Natural killer cell (primary cell): ENCODE measurements at regions not wholly inside any gene's neighbourhood (a gene's known extent, or its start where the extent isn't known, plus 50 kb on each side); places are given as distances from the start of the nearest gene placed in this dataset.

Source experiments
- ATAC-seq, 3 donors: fragments of 150-1000 bp in 2 of 3; fragments of 200-7000 bp in 1 of 3; cut with Tn5 transposase; 1 replicate in 1 of 3; 2 replicates in 2 of 3; pipeline ENCODE4 v1.10.0; 2021; ENCODE audit warnings: mild to moderate bottlenecking in 2 of 3, moderate library complexity in 2 of 3
- DNase-seq, 2 donors: peaks; one replicate each; pipeline versions ENCODE4 v3.0.0 to v3.0.0-alpha.2; 2013 to 2021; ENCODE audit warnings: mixed read lengths in 1 of 2
- H3K27ac ChIP-seq: one replicate; pipeline ENCODE4 v1.5.1; 2013; ENCODE audit warnings: mild to moderate bottlenecking, low read length
- H3K27me3 ChIP-seq: one replicate; pipeline ENCODE4 v1.6.1; 2013; ENCODE audit warnings: low read length; ENCODE audit not compliant: control insufficient read depth, insufficient read depth
- H3K36me3 ChIP-seq: one replicate; pipeline ENCODE4 v1.6.1; 2013; ENCODE audit warnings: low read length; ENCODE audit not compliant: control insufficient read depth, insufficient read depth
- H3K4me1 ChIP-seq: one replicate; pipeline ENCODE4 v1.6.1; 2013; ENCODE audit warnings: low read length; ENCODE audit not compliant: control insufficient read depth, insufficient read depth
- H3K4me3 ChIP-seq: one replicate; pipeline ENCODE4 v1.5.1; 2013; ENCODE audit warnings: low read length
- H3K9me3 ChIP-seq: one replicate; pipeline ENCODE4 v1.6.1; 2013; ENCODE audit warnings: low read length; ENCODE audit not compliant: control insufficient read depth, insufficient read depth
- H3K27ac Mint-ChIP-seq, 2 donors: one replicate each; pipeline ENCODE4 v1.8.0; 2022; ENCODE audit warnings: mild to moderate bottlenecking in 2 of 2, mixed read lengths in 2 of 2, moderate library complexity in 1 of 2
- H3K27me3 Mint-ChIP-seq, 2 donors: one replicate each; pipeline ENCODE4 v1.8.0; 2022; ENCODE audit warnings: low read depth in 2 of 2, mixed read lengths in 2 of 2
- H3K36me3 Mint-ChIP-seq: one replicate; pipeline ENCODE4 v1.8.0; 2022; ENCODE audit warnings: mixed read lengths
- H3K4me1 Mint-ChIP-seq, 2 donors: one replicate each; pipeline ENCODE4 v1.8.0; 2022; ENCODE audit warnings: mixed read lengths in 2 of 2
- H3K4me3 Mint-ChIP-seq: one replicate; pipeline ENCODE4 v1.8.0; 2022; ENCODE audit warnings: mild to moderate bottlenecking, moderate library complexity, mixed read lengths
- H3K9me3 Mint-ChIP-seq, 2 donors: one replicate each; pipeline ENCODE4 v1.8.0; 2022; ENCODE audit warnings: mixed read lengths in 2 of 2
- CTCF ChIP-seq: fragments of 200-600 bp; IDR thresholded peaks from one replicate; pipeline ENCODE4 v1.8.0; 2022; ENCODE audit warnings: antibody characterized with exemption
- WGBS: methylation state at CpG from one replicate; pipeline ENCODE4 v1.1.7; 2013; ENCODE audit warnings: missing lambda C conversion rate; ENCODE audit not compliant: insufficient coverage; 5-methylcytosine and 5-hydroxymethylcytosine counted together
- intact Hi-C: fragments of 100-400 bp; cut with micrococcal nuclease; formaldehyde crosslinking; loops from one replicate; pipeline ENCODE4 v1.14.2; 2022

- Mint-ChIP-seq H3K27ac (no peak overlapping the region), H3K27me3 (peaks cover 0 to 6% of the 10 kb centered on the region in 2 donors), H3K4me3 (no peak overlapping the region), H3K36me3 (no peaks in the 10 kb centered on the region), H3K4me1 (no peaks in the 10 kb centered on the region), H3K9me3 (no peaks in the 10 kb centered on the region)
- ATAC-seq (no peak), DNase-seq (no peak)
- Histone ChIP-seq H3K4me1 (no peaks in the 10 kb centered on the region), H3K4me3 (no peak overlapping the region), H3K36me3 (no peaks in the 10 kb centered on the region), H3K9me3 (no peaks in the 10 kb centered on the region), H3K27ac (no peak overlapping the region), H3K27me3 (no peaks in the 10 kb centered on the region)
- intact Hi-C loops = no loop called here
- TF ChIP-seq CTCF = no peak
- WGBS = 66% methylated on average over 2 of the region's 2 CpGs
Observed at GRCh38 chr18:47542551-47542950, 291.1 kb upstream of the SKOR2 start.

- Mint-ChIP-seq H3K27ac (no peak overlapping the region), H3K4me3 (no peak overlapping the region), H3K36me3 (no peaks in the 10 kb centered on the region), H3K9me3 (peaks cover 0 to 2% of the 10 kb centered on the region in 2 donors), H3K27me3 (peaks cover 16 to 27% of the 10 kb centered on the region in 2 donors), H3K4me1 (no peaks in the 10 kb centered on the region)
- WGBS = 13% methylated on average over 27 of the region's 27 CpGs
- Histone ChIP-seq H3K27me3 (peaks cover 3% of the 10 kb centered on the region), H3K27ac (no peak overlapping the region), H3K4me1 (no peaks in the 10 kb centered on the region), H3K9me3 (no peaks in the 10 kb centered on the region), H3K36me3 (no peaks in the 10 kb centered on the region), H3K4me3 (no peak overlapping the region)
- TF ChIP-seq CTCF = no peak
- DNase-seq (no peak), ATAC-seq (no peak)
- intact Hi-C loops = no loop called here
Observed at GRCh38 chr18:47531717-47532116, 280.3 kb upstream of the SKOR2 start.

- intact Hi-C loops = no loop called here
- Mint-ChIP-seq H3K4me1 (no peaks in the 10 kb centered on the region), H3K27me3 (peaks cover 16 to 27% of the 10 kb centered on the region in 2 donors), H3K9me3 (peaks cover 0 to 2% of the 10 kb centered on the region in 2 donors), H3K27ac (no peak overlapping the region), H3K36me3 (no peaks in the 10 kb centered on the region), H3K4me3 (no peak overlapping the region)
- no peak for TF ChIP-seq CTCF
- no peak for DNase-seq
- Histone ChIP-seq H3K9me3 (no peaks in the 10 kb centered on the region), H3K4me1 (no peaks in the 10 kb centered on the region), H3K27me3 (peaks cover 3% of the 10 kb centered on the region), H3K36me3 (no peaks in the 10 kb centered on the region), H3K4me3 (no peak overlapping the region), H3K27ac (no peak overlapping the region)
- ATAC-seq = no peak
- WGBS = 81% methylated on average over 3 of the region's 3 CpGs
Observed at GRCh38 chr18:47530695-47531094, 279.2 kb upstream of the SKOR2 start.

GRCh38 chr18:47528343-47528742, 276.9 kb upstream of the SKOR2 start:
- no peak overlapping the region for H3K4me3 ChIP-seq
- TF ChIP-seq CTCF = no peak
- no peaks in the 10 kb centered on the region for H3K4me1 ChIP-seq
- no peak for DNase-seq
- ATAC-seq = no peak
- H3K4me3 Mint-ChIP-seq = no peak overlapping the region
- no peak overlapping the region for H3K27ac ChIP-seq
- H3K36me3 Mint-ChIP-seq = no peaks in the 10 kb centered on the region
- no peaks in the 10 kb centered on the region for H3K4me1 Mint-ChIP-seq
- H3K9me3 ChIP-seq = no peaks in the 10 kb centered on the region
- intact Hi-C loops = no loop called here
- H3K9me3 Mint-ChIP-seq = peaks cover 0 to 5% of the 10 kb centered on the region in 2 donors
- peaks cover 3% of the 10 kb centered on the region for H3K27me3 ChIP-seq
- WGBS = 100% methylated on average over 1 of the region's 1 CpG
- no peak overlapping the region for H3K27ac Mint-ChIP-seq
- H3K27me3 Mint-ChIP-seq = peaks cover 16 to 17% of the 10 kb centered on the region in 2 donors
- no peaks in the 10 kb centered on the region for H3K36me3 ChIP-seq
